Peyer's patch (tissue), 4 donors: ENCODE measurements at regions not wholly inside any gene's neighbourhood (a gene's known extent, or its start where the extent isn't known, plus 50 kb on each side); places are given as distances from the start of the nearest gene placed in this dataset.

Experiments used
- POLR2A ChIP-seq, 2 donors: fragments of 450-650 bp; IDR thresholded peaks; one replicate each; pipeline ENCODE4 v1.5.1; 2017; ENCODE audit warnings: antibody characterized with exemption in 2 of 2, mild to moderate bottlenecking in 2 of 2, moderate library complexity in 2 of 2
- TF ChIP-seq, protein P1 (sequence below), 6 experiments: fragments of 450-650 bp in 4 of 6; fragments of 200-600 bp in 2 of 6; sonication (generic) in 1 of 6; IDR thresholded peaks; one replicate each; pipeline ENCODE4 v1.5.1; 2017 to 2019; ENCODE audit warnings: antibody characterized with exemption in 6 of 6, mild to moderate bottlenecking in 3 of 6, moderate library complexity in 1 of 6

DNA sequence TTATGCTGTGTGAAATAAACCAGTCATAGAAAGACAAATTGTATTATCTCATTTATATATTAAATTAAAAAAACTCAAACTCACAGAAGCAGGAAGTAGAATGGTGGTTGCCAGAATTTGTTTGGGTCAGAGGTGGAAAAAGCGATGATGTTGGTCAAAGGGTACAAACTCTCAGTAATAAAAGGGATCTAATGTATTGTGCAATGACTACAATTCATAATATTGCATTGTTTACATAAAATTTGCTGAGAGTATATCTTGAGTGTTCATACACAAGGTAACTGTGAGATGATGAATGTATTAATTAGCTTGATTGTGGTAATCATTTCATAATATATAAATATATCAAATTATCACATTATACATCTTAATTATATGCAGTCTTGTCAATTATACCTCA, 56.7 kb downstream of the FOXG1 start:
- TF ChIP-seq, protein P1, sequence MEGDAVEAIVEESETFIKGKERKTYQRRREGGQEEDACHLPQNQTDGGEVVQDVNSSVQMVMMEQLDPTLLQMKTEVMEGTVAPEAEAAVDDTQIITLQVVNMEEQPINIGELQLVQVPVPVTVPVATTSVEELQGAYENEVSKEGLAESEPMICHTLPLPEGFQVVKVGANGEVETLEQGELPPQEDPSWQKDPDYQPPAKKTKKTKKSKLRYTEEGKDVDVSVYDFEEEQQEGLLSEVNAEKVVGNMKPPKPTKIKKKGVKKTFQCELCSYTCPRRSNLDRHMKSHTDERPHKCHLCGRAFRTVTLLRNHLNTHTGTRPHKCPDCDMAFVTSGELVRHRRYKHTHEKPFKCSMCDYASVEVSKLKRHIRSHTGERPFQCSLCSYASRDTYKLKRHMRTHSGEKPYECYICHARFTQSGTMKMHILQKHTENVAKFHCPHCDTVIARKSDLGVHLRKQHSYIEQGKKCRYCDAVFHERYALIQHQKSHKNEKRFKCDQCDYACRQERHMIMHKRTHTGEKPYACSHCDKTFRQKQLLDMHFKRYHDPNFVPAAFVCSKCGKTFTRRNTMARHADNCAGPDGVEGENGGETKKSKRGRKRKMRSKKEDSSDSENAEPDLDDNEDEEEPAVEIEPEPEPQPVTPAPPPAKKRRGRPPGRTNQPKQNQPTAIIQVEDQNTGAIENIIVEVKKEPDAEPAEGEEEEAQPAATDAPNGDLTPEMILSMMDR (IDR thresholded peaks at IDR 0.05): no peak
- TF ChIP-seq POLR2A (IDR thresholded peaks at IDR 0.05): no peak
